Stimulated activated effector memory CD8-positive, alpha-beta T cell treated with anti-CD3 and anti-CD28 coated beads, Interleukin-12 subunit alpha, Interleukin-12 subunit beta, amount 100 ng/mL, for 72 hours (primary cell): ENCODE measurements at regions not wholly inside any gene's neighbourhood (a gene's known extent, or its start where the extent isn't known, plus 50 kb on each side); places are given as distances from the start of the nearest gene placed in this dataset.
A peak's percentile ranks its signal among the peaks of the same experiment; 100 is the strongest.

Experiments
- ATAC-seq: fragments of 150-1000 bp; cut with Tn5 transposase; 2 replicates; pipeline ENCODE4 v1.10.0; 2021
- DNase-seq, 2 donors: peaks; one replicate each; pipeline ENCODE4 v3.0.0; 2021 to 2022; ENCODE audit warnings: low spot score in 2 of 2
- H3K27ac Mint-ChIP-seq: one replicate; pipeline ENCODE4 v1.8.0; 2022; ENCODE audit warnings: mild to moderate bottlenecking, mixed read lengths
- H3K36me3 Mint-ChIP-seq: one replicate; pipeline ENCODE4 v1.8.0; 2022; ENCODE audit warnings: mild to moderate bottlenecking, mixed read lengths
- H3K4me1 Mint-ChIP-seq: one replicate; pipeline ENCODE4 v1.8.0; 2022; ENCODE audit warnings: mixed read lengths
- H3K4me3 Mint-ChIP-seq: one replicate; pipeline ENCODE4 v1.8.0; 2022; ENCODE audit warnings: mild to moderate bottlenecking, mixed read lengths
- H3K9me3 Mint-ChIP-seq: one replicate; pipeline ENCODE4 v1.8.0; 2022; ENCODE audit warnings: mixed read lengths

DNA sequence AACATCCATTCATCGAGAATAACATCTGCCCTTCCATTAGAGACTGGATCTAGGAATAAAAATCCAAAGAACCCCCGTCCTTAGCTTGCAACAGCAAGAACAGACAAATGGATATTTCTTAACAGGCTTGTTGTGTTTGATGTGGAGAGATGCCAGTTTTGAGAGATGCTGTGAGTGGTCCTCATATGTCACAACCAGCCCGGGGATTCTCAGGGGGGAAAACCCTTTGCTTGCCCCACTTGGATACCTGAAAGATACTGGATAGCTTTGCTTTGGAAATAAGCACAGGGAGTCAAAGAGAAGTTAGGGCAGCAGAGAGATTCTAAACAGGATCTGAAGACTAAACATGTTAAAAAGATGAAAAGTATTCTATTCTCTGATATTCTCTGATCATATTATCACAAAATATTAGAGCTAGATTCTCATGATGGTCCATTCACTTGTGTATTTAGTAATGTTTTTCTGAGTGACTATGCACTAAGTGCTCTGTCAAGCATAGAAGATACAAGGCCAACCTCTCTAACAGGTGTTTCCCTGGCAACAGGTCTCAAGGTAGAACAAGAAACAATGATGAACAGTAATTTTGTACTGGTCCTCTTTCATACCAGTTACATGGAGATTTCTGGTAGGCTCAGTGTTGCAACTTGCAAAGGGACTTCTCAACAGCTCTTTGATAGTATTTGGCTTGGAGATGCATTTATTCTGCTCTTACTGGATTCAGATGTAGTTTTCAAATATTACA, 348.2 kb downstream of the MYCN start:
- Mint-ChIP-seq H3K4me1 (no peaks in the 10 kb centered on the region), H3K27ac (no peak overlapping the region)
- no peak for ATAC-seq

DNA sequence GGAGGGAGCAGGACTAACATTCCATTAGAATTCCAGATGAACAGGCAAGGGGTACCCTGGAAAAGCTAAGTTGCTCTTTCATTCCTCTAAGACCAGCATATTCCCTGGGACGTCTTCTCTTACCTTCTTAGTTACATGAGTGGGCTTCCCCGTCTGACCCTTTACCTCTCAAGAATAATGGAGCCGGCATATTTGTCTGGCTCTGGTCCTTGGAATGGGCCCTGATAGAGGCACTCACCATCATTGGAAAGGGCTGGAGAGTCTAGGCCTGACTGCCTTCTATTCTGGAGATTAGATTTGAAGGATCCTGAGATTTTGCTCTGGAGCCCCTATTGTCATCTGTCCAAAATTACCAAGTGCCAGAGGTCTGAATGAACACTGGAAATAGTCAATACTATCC, 347.5 kb downstream of the MYCN start:
- Mint-ChIP-seq H3K27ac (no peak overlapping the region), H3K4me3 (no peak overlapping the region), H3K9me3 (no peaks in the 10 kb centered on the region), H3K4me1 (no peaks in the 10 kb centered on the region), H3K36me3 (no peaks in the 10 kb centered on the region)
- ATAC-seq (no peak), DNase-seq (no peak)

More for the DNA sequence above, 348.2 kb downstream of the MYCN start:
- DNase-seq = no peak
- Mint-ChIP-seq H3K9me3 (no peaks in the 10 kb centered on the region), H3K4me3 (no peak overlapping the region), H3K36me3 (no peaks in the 10 kb centered on the region)

DNA sequence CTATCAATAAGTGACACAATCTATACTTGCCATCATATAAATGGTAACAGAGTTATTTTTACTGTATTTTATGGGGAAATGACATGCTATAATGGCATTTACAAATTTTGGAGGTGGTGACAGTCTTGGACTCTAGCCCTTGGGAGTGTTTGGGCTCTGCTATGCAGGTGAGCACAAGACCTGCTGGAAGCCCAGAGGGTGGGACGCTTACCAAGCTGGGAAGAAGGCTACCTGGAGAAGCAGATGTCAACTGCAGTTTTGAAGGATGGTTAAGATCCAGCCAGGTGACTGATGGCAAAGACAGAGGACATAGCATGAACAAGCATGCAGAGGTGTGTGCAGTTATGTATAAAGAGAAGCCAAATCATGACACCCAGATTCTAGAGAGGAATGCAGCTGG, 346.9 kb downstream of the MYCN start:
- no peak for ATAC-seq
- Mint-ChIP-seq H3K4me1 (no peaks in the 10 kb centered on the region), H3K9me3 (no peaks in the 10 kb centered on the region), H3K36me3 (no peaks in the 10 kb centered on the region), H3K4me3 (no peak overlapping the region), H3K27ac (no peak overlapping the region)
- no peak for DNase-seq

DNA sequence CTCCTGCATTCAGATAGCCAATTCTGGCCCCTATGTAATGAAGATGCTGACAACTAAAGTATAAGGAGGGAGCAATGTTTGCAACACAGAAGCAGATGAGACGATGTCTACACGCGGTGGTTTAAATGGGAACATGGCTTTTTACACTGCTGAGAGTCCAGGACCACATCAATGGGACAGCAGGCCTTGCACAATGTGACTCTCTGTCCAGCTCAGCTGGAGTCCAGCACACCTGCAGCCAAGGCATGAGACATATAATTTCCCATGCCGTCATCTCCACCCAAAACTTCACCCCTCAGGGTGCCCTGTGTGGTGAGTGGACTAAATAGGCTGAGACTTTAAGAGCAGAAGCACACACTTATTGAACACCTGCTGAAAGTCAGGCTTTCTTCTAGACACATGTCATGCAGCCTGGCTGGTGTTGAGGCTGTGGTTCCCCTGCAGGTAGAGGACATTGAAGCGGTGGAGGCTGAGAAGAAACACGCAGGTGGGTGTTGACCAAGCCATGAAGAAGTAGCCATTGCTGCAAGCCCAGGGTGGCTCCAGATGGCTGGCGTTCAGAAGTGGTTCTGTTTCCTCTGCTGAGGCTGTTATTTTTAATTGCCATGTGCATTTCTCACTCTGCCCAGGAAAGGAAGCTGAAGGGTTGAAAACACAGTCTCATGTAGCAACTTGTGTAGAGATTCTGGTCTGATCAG, 345.6 kb downstream of the MYCN start:
- Mint-ChIP-seq H3K27ac (no peak overlapping the region), H3K36me3 (no peaks in the 10 kb centered on the region), H3K9me3 (no peaks in the 10 kb centered on the region), H3K4me1 (no peaks in the 10 kb centered on the region), H3K4me3 (no peak overlapping the region)
- no peak for ATAC-seq
- DNase-seq = no peak

DNA sequence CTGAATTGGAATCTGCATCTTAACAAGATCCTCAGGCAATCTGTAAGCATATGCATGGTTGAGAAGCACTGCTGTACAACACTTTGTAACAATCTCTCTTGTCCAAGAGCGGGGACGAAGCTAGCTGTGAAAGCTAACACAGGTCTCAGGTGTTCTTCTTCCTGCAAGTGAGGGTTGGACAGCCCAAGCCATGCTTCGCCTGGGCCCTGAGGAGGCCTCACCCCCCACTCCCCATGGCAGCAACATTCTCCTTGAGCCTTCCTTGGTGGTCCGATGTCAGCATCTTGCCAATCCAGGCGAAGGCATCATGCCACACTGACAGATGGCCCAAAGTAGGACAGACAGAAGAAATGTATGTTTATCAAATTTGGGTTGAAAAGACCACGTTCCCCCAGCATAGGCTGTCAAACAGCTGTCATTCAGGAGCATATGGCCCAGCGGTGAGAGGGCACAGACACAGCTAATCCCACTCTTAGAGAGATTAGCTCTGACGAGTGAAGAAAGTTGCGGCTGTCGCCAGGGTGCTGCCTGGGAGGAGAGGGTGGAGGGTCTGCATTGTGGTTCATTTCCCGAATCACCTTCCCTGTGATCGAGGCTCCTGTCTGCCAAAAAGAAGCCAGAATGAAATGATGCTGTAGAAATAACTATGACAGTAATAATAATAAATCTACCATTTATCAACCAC, 344.7 kb downstream of the MYCN start:
- Mint-ChIP-seq H3K4me1 (no peaks in the 10 kb centered on the region), H3K27ac (no peak overlapping the region), H3K4me3 (no peak overlapping the region), H3K36me3 (no peaks in the 10 kb centered on the region), H3K9me3 (no peaks in the 10 kb centered on the region)
- no peak for DNase-seq
- ATAC-seq = no peak

DNA sequence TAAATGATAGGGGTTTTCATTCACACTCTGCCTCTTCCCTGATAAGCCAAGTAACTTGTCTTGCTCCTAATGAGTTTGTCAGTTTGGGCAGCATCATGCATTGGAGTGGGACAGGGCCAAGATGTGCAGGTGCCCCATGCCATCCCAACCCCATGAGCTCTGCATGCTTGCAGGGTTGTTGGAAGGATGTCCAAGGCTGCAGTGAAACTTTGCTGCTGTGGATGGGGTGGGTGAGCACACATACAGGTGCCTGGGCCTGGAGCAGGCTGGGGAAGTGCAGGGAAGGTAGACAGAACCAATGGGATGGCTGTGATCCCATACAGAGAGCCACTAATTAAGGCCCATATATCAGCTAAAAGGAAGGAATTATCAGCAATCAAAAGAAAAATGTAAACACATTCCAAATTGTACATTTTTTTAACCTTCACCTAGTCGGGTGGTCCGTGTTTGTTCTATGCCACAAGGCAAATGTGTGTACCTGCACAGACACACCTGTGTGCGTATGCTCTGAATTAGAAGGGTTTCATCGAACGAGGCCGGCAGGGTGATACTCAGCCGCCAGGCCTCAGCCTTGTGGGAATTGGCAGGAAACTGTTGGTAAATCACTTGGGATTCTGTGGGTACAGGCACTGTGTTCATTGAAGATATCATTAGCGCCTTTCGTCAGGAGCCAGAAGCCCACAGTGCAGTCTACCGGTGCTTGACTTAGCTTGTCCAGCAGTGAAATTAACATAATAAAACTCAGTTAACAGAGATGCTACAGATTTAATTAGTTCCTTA, 342.9 kb downstream of the MYCN start:
- Mint-ChIP-seq H3K4me1 (no peaks in the 10 kb centered on the region), H3K4me3 (no peak overlapping the region), H3K36me3 (no peaks in the 10 kb centered on the region), H3K9me3 (no peaks in the 10 kb centered on the region), H3K27ac (no peak overlapping the region)
- ATAC-seq (peak; percentile 22), DNase-seq (no peak)

GRCh38 chr2:16282511-16282910, 342.2 kb downstream of the MYCN start:
- no peak for DNase-seq
- Mint-ChIP-seq H3K4me3 (no peak overlapping the region), H3K9me3 (no peaks in the 10 kb centered on the region), H3K27ac (no peak overlapping the region), H3K36me3 (no peaks in the 10 kb centered on the region), H3K4me1 (no peaks in the 10 kb centered on the region)
- ATAC-seq = no peak

GRCh38 chr2:16281451-16282335, 341.3 kb downstream of the MYCN start:
- Mint-ChIP-seq H3K36me3 (no peaks in the 10 kb centered on the region), H3K9me3 (no peaks in the 10 kb centered on the region), H3K27ac (no peak overlapping the region), H3K4me1 (no peaks in the 10 kb centered on the region), H3K4me3 (no peak overlapping the region)
- no peak for DNase-seq
- ATAC-seq = no peak

DNA sequence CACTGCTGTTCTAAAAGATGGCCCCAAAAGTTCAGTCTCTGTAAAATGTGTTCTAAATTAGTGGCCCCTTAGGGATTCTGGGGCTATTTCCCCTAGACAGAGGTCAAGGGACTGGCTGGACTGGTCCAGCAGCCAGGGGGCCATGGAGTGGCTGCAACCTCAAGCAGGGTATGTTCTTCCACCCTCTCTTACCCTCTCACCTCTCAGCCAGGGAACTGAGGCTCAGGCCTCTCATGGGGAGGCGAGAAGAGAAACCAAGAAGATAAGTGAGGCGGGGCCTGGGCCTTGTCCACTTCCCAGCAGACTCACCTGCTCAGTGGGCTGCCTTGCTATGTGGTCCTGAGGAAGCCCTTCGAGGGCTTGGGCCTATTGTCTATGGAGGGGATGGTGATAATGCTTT, 339.7 kb downstream of the MYCN start:
- Mint-ChIP-seq H3K4me3 (no peak overlapping the region), H3K9me3 (no peaks in the 10 kb centered on the region), H3K4me1 (no peaks in the 10 kb centered on the region), H3K36me3 (no peaks in the 10 kb centered on the region), H3K27ac (no peak overlapping the region)
- DNase-seq (no peak), ATAC-seq (peak; percentile 20)

DNA sequence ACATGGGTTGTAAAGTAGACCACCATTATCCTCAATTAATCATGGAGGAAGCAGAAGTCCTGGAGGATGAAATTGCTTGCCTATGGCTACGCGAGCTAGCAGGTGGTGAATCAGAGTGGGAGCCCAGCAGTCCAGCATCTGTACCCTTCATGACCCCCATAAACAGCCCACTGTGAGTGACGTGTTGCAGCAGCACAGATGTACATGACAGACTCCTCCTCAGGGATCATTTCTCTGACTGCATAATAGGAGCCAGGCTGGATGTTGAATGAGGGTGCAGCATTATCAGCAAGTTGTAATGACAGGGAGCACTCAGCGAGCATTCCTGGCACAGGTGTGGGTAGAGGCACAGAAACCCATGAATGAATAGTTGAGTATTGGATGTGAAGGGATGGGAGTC, 339.3 kb downstream of the MYCN start:
- Mint-ChIP-seq H3K36me3 (no peaks in the 10 kb centered on the region), H3K27ac (no peak overlapping the region), H3K9me3 (no peaks in the 10 kb centered on the region), H3K4me1 (no peaks in the 10 kb centered on the region), H3K4me3 (no peak overlapping the region)
- no peak for DNase-seq
- ATAC-seq = no peak

DNA sequence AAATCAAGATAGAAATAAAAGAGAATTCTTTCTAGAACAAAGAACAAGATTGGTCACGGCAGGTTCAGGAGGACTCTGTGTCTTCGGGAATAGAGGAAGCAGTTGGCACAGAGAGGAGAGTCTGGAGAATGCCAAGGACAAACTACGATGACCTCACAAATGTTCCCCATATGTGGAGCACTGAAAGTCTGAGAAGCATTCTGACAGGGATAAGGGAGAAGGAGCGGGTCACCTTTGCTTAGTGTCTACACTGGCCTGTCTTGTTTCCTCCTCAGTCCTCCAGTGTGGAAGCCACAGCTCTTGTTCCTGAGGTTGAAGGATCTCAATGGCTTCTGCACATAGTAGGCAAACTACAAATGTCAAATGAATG, 338.8 kb downstream of the MYCN start:
- H3K9me3 Mint-ChIP-seq = no peaks in the 10 kb centered on the region
- H3K4me3 Mint-ChIP-seq = no peak overlapping the region
- H3K27ac Mint-ChIP-seq = no peak overlapping the region
- no peaks in the 10 kb centered on the region for H3K36me3 Mint-ChIP-seq
- no peak for DNase-seq
- ATAC-seq = no peak
- H3K4me1 Mint-ChIP-seq = no peaks in the 10 kb centered on the region

DNA sequence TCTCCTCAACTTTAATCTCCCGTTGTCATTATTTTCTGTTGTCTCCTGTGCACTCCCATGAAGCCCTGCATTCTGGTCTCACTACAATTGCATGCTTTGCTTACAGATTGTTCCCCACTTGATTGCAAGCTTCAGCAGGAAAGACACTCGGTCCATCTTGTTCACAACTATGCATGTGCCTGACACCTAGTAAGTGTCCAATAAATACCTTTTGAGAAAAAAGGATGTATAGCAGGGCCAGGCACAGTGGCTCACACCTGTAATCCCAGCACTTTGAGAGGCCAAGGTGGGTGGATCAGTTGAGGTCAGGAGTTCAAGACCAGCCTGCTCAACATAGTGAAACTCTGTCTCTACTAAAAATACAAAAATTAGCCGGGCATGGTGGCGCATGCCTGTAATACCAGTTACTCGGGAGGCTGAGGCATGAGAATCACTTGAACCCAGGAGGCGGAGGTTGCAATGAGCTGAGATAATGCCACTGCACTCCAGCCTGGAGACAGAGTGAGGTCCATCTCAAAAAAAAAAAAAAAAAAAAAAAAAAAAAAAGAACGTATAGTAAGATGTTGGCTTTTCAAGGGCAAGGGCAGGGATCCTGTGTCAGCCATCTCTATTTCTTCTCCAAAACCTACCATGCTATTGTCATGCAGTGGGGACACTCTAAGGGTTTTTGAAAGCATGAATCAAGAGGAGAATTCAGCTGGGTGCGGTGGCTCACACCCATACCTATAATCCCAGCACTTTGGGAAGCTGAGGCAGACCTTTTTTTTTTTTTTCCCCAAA, 338.3 kb downstream of the MYCN start:
- no peaks in the 10 kb centered on the region for H3K9me3 Mint-ChIP-seq
- no peak for DNase-seq
- no peaks in the 10 kb centered on the region for H3K36me3 Mint-ChIP-seq
- no peak overlapping the region for H3K4me3 Mint-ChIP-seq
- H3K4me1 Mint-ChIP-seq = no peaks in the 10 kb centered on the region
- H3K27ac Mint-ChIP-seq = no peak overlapping the region
- ATAC-seq = no peak

GRCh38 chr2:16277117-16277516, 336.8 kb downstream of the MYCN start:
- Mint-ChIP-seq H3K27ac (no peak overlapping the region), H3K4me1 (no peaks in the 10 kb centered on the region), H3K36me3 (no peaks in the 10 kb centered on the region), H3K4me3 (no peak overlapping the region), H3K9me3 (peaks cover 3% of the 10 kb centered on the region)
- ATAC-seq = no peak
- DNase-seq = no peak

- DNase-seq (no peak), ATAC-seq (no peak)
- Mint-ChIP-seq H3K9me3 (peaks cover 3% of the 10 kb centered on the region), H3K36me3 (no peaks in the 10 kb centered on the region), H3K4me3 (no peak overlapping the region), H3K27ac (no peak overlapping the region), H3K4me1 (no peaks in the 10 kb centered on the region)
These were observed 335.3 kb downstream of the MYCN start for GRCh38 chr2:16275661-16276060.
